DND-41 (cell line): ENCODE measurements at regions not wholly inside any gene's neighbourhood (a gene's known extent, or its start where the extent isn't known, plus 50 kb on each side); places are given as distances from the start of the nearest gene placed in this dataset.

Experiments used
- ATAC-seq: fragments of 200-7000 bp; cut with Tn5 transposase; 3 replicates; pipeline ENCODE4 v1.9.1; 2021; ENCODE audit warnings: low read depth; ENCODE audit not compliant: insufficient read depth
- DNase-seq: peaks from one replicate; pipeline ENCODE4 v3.0.0-alpha.2; 2020
- H2AFZ ChIP-seq: 2 replicates; pipeline ENCODE4 v1.6.0; 2012; ENCODE audit warnings: low read depth, low read length
- H3K27ac ChIP-seq: 2 replicates; pipeline ENCODE4 v1.5.1; 2012; ENCODE audit warnings: low read length, inconsistent platforms
- H3K27me3 ChIP-seq: fragments of 200-600 bp; sonication (generic); 2 replicates; pipeline ENCODE4 v1.6.0; 2012; ENCODE audit warnings: low read length, mild to moderate bottlenecking, inconsistent platforms; ENCODE audit not compliant: insufficient read depth, poor library complexity
- H3K36me3 ChIP-seq: 2 replicates; pipeline ENCODE4 v1.5.1; 2012; ENCODE audit warnings: low read length, inconsistent platforms; ENCODE audit not compliant: insufficient read depth
- H3K4me1 ChIP-seq: 2 replicates; pipeline ENCODE4 v1.5.1; 2012; ENCODE audit warnings: mild to moderate bottlenecking, low read length; ENCODE audit not compliant: insufficient read depth
- H3K4me2 ChIP-seq: 2 replicates; pipeline ENCODE4 v1.6.0; 2012; ENCODE audit warnings: mild to moderate bottlenecking, moderate library complexity, low read length, inconsistent platforms; ENCODE audit not compliant: insufficient read depth
- H3K4me3 ChIP-seq, 2 experiments: fragments of 200-600 bp in 1 of 2; shearing (Covaris generic) in 1 of 2; 2 replicates each; pipeline ENCODE4 v1.5.1; 2012 to 2016; ENCODE audit warnings: inconsistent platforms in 2 of 2, low read length in 2 of 2, mild to moderate bottlenecking in 2 of 2, low read depth in 1 of 2, moderate library complexity in 1 of 2
- H3K79me2 ChIP-seq: 2 replicates; pipeline ENCODE4 v1.6.0; 2012; ENCODE audit warnings: low read length, inconsistent platforms; ENCODE audit not compliant: insufficient read depth
- H3K9ac ChIP-seq: 2 replicates; pipeline ENCODE4 v1.6.0; 2012; ENCODE audit warnings: low read depth, mild to moderate bottlenecking, inconsistent platforms, low read length, moderate library complexity
- H3K9me3 ChIP-seq: 2 replicates; pipeline ENCODE4 v1.5.1; 2012; ENCODE audit warnings: low read length, moderate library complexity, mild to moderate bottlenecking, inconsistent platforms; ENCODE audit not compliant: insufficient read depth, severe bottlenecking
- H4K20me1 ChIP-seq: 2 replicates; pipeline ENCODE4 v1.6.0; 2012; ENCODE audit warnings: low read length; ENCODE audit not compliant: insufficient read depth
- EZH2 ChIP-seq: IDR thresholded peaks from 3 replicates; pipeline ENCODE4 v1.6.1; 2012; ENCODE audit warnings: borderline replicate concordance, low read depth, mild to moderate bottlenecking, moderate library complexity, low read length, inconsistent platforms; ENCODE audit not compliant: severe bottlenecking
- TF ChIP-seq, protein P1 (sequence below): IDR thresholded peaks from 2 replicates; pipeline ENCODE4 v1.5.1; 2012; ENCODE audit warnings: borderline replicate concordance, low read length, moderate library complexity, mild to moderate bottlenecking; ENCODE audit not compliant: poor library complexity, severe bottlenecking; ENCODE audit errors: extremely low read depth

DNA sequence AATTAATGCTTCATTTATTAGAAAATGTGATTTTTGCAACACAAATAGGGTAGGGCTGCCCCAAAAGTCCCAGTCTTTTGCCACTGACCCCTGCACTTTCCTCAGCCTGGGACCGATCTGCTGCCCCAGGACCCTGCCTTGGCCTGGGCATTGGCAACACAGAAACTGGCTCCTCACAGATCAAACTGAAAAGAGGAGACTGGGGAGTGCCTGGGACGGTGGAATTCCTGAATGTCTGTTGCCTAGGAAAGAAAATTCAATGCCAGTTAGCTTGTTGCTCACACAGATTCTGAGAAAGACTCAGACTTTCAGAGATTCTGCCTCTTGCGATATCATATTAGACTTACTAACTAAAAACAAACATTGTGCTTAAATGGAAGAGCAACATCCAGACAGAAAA, 211.2 kb downstream of the VAPA start:
- H3K4me3 ChIP-seq, result no peak overlapping the region
- TF ChIP-seq, protein P1, sequence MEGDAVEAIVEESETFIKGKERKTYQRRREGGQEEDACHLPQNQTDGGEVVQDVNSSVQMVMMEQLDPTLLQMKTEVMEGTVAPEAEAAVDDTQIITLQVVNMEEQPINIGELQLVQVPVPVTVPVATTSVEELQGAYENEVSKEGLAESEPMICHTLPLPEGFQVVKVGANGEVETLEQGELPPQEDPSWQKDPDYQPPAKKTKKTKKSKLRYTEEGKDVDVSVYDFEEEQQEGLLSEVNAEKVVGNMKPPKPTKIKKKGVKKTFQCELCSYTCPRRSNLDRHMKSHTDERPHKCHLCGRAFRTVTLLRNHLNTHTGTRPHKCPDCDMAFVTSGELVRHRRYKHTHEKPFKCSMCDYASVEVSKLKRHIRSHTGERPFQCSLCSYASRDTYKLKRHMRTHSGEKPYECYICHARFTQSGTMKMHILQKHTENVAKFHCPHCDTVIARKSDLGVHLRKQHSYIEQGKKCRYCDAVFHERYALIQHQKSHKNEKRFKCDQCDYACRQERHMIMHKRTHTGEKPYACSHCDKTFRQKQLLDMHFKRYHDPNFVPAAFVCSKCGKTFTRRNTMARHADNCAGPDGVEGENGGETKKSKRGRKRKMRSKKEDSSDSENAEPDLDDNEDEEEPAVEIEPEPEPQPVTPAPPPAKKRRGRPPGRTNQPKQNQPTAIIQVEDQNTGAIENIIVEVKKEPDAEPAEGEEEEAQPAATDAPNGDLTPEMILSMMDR, result no peak
- no peak for TF ChIP-seq EZH2
- no peaks in the 10 kb centered on the region for H3K4me1 ChIP-seq
- no peak overlapping the region for H2AFZ ChIP-seq
- H3K27me3 ChIP-seq, result no peaks in the 10 kb centered on the region
- H4K20me1 ChIP-seq, result no peaks in the 10 kb centered on the region
- no peak overlapping the region for H3K27ac ChIP-seq
- no peaks in the 10 kb centered on the region for H3K36me3 ChIP-seq
- no peak overlapping the region for H3K9ac ChIP-seq
- H3K9me3 ChIP-seq, result no peaks in the 10 kb centered on the region
- H3K4me2 ChIP-seq, result no peak overlapping the region
- ATAC-seq (no peak), DNase-seq (no peak)
- H3K79me2 ChIP-seq, result no peaks in the 10 kb centered on the region

DNA sequence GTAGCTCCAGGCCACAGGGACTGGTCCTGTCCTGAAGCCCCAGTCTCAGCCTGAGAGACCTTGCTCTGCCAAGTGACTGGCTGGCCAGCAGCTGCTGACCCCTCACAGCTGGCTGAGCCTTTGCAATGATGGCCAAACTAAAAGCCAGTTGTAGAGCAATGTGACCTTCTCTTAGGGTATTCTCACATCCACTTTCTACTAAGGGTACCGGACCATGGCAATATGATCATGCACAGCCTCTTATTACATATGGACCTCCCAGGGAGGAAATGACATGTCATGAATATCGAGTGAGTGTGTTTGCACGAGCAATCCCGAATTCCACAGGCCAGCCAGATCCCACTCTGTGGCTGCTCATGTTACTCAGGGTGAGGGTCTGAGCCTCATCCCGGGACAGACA, 213.9 kb downstream of the VAPA start:
- H3K4me2 ChIP-seq, result no peak overlapping the region
- no peaks in the 10 kb centered on the region for H3K9me3 ChIP-seq
- TF ChIP-seq, protein P1, result no peak
- no peak for TF ChIP-seq EZH2
- ATAC-seq (no peak), DNase-seq (no peak)
- no peaks in the 10 kb centered on the region for H4K20me1 ChIP-seq
- H3K27ac ChIP-seq, result no peak overlapping the region
- no peak overlapping the region for H2AFZ ChIP-seq
- H3K27me3 ChIP-seq, result no peaks in the 10 kb centered on the region
- no peak overlapping the region for H3K9ac ChIP-seq
- no peaks in the 10 kb centered on the region for H3K36me3 ChIP-seq
- no peak overlapping the region for H3K4me3 ChIP-seq
- no peaks in the 10 kb centered on the region for H3K79me2 ChIP-seq
- no peaks in the 10 kb centered on the region for H3K4me1 ChIP-seq

- no peak overlapping the region for H3K4me3 ChIP-seq
- no peaks in the 10 kb centered on the region for H3K36me3 ChIP-seq
- no peak for ATAC-seq
- no peak overlapping the region for H3K27ac ChIP-seq
- H3K9ac ChIP-seq, result no peak overlapping the region
- no peaks in the 10 kb centered on the region for H3K79me2 ChIP-seq
- H3K9me3 ChIP-seq, result no peaks in the 10 kb centered on the region
- no peak overlapping the region for H2AFZ ChIP-seq
- H3K4me2 ChIP-seq, result no peak overlapping the region
- DNase-seq, result no peak
- H3K4me1 ChIP-seq, result no peaks in the 10 kb centered on the region
- no peaks in the 10 kb centered on the region for H3K27me3 ChIP-seq
- no peaks in the 10 kb centered on the region for H4K20me1 ChIP-seq
- TF ChIP-seq EZH2, result no peak
- TF ChIP-seq, protein P1, result no peak
Observed at GRCh38 chr18:10128921-10129501, 215.2 kb downstream of the VAPA start.

DNA sequence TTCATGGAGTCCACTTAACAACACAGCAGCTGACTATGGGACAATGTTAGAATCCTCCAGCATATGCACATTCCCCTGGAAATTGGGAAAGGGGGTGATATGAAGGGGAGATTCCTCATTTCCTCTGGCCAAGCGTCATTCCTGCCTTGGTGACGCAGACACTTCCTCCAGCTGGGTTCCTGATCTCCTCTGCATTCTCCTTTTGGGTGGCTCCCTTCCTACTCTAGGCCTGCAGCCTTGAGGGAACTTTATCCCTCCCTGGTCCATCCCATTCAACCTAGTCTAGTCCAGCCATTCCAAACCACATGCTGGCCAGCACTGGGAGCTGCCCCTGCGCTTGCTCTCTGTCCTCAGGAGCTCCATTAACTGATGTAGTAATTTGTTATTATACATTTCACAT, 216.8 kb downstream of the VAPA start:
- Histone ChIP-seq H3K4me3 (no peak overlapping the region), H3K9ac (no peak overlapping the region), H2AFZ (no peak overlapping the region), H3K9me3 (no peaks in the 10 kb centered on the region), H3K27me3 (no peaks in the 10 kb centered on the region), H3K27ac (no peak overlapping the region), H3K4me1 (no peaks in the 10 kb centered on the region), H4K20me1 (no peaks in the 10 kb centered on the region), H3K4me2 (no peak overlapping the region), H3K36me3 (no peaks in the 10 kb centered on the region), H3K79me2 (no peaks in the 10 kb centered on the region)
- ATAC-seq, result no peak
- DNase-seq, result no peak
- TF ChIP-seq, protein P1, result no peak
- TF ChIP-seq EZH2, result no peak
